ENCODE measurements at regions not wholly inside any gene's neighbourhood (a gene's known extent, or its start where the extent isn't known, plus 50 kb on each side); places are given as distances from the start of the nearest gene placed in this dataset.

- no peaks in the 10 kb centered on the region for H3K27me3 Mint-ChIP-seq
- H3K27ac Mint-ChIP-seq, result no peak overlapping the region
- intact Hi-C loops (cut with micrococcal nuclease), result no loop called here
- DNase-seq, result no peak
- no peaks in the 10 kb centered on the region for H3K36me3 Mint-ChIP-seq (ENCODE audit: low read depth)
- H3K9me3 Mint-ChIP-seq, result no peaks in the 10 kb centered on the region
- no peak overlapping the region for H3K4me3 Mint-ChIP-seq
- no peaks in the 10 kb centered on the region for H3K4me1 Mint-ChIP-seq
Measured at GRCh38 chr12:131370791-131371347, 340.0 kb upstream of the SFSWAP start.

- no peak overlapping the region for H3K27ac Mint-ChIP-seq
Measured at GRCh38 chr12:131371401-131372170, 339.3 kb upstream of the SFSWAP start.

GRCh38 chr12:131372171-131372475 is 338.8 kb upstream of the SFSWAP start:
- H3K27me3 Mint-ChIP-seq, result no peaks in the 10 kb centered on the region
- H3K36me3 Mint-ChIP-seq (ENCODE audit: low read depth), result no peaks in the 10 kb centered on the region
- no peak overlapping the region for H3K27ac Mint-ChIP-seq
- no peak overlapping the region for H3K4me3 Mint-ChIP-seq
- DNase-seq, result no peak
- H3K4me1 Mint-ChIP-seq, result no peaks in the 10 kb centered on the region
- no peaks in the 10 kb centered on the region for H3K9me3 Mint-ChIP-seq
- intact Hi-C loops (cut with micrococcal nuclease), result no loop called here

More at GRCh38 chr12:131371401-131372170, 339.3 kb upstream of the SFSWAP start:
- intact Hi-C loops (cut with micrococcal nuclease), result no loop called here
- Mint-ChIP-seq H3K27me3 (no peaks in the 10 kb centered on the region), H3K4me1 (no peaks in the 10 kb centered on the region), H3K36me3 (ENCODE audit: low read depth) (no peaks in the 10 kb centered on the region), H3K9me3 (no peaks in the 10 kb centered on the region), H3K4me3 (no peak overlapping the region)
- DNase-seq, result no peak

- Mint-ChIP-seq H3K4me1 (no peaks in the 10 kb centered on the region), H3K27me3 (no peaks in the 10 kb centered on the region), H3K9me3 (no peaks in the 10 kb centered on the region), H3K36me3 (ENCODE audit: low read depth) (no peaks in the 10 kb centered on the region), H3K4me3 (no peak overlapping the region), H3K27ac (no peak overlapping the region)
- intact Hi-C loops (cut with micrococcal nuclease), result no loop called here
- no peak for DNase-seq
Measured at GRCh38 chr12:131372706-131373195, 338.1 kb upstream of the SFSWAP start.

- H3K9me3 Mint-ChIP-seq, result no peaks in the 10 kb centered on the region
- no peak for DNase-seq
- no peak overlapping the region for H3K4me3 Mint-ChIP-seq
- H3K36me3 Mint-ChIP-seq (ENCODE audit: low read depth), result no peaks in the 10 kb centered on the region
- no peak overlapping the region for H3K27ac Mint-ChIP-seq
- no peaks in the 10 kb centered on the region for H3K27me3 Mint-ChIP-seq
- intact Hi-C loops (cut with micrococcal nuclease), result no loop called here
- H3K4me1 Mint-ChIP-seq, result no peaks in the 10 kb centered on the region
Measured at GRCh38 chr12:131375261-131375971, 335.5 kb upstream of the SFSWAP start.

- intact Hi-C loops (cut with micrococcal nuclease), result no loop called here
- DNase-seq, result no peak
- Mint-ChIP-seq H3K27ac (no peak overlapping the region), H3K4me3 (no peak overlapping the region), H3K9me3 (no peaks in the 10 kb centered on the region), H3K27me3 (no peaks in the 10 kb centered on the region), H3K4me1 (no peaks in the 10 kb centered on the region), H3K36me3 (ENCODE audit: low read depth) (no peaks in the 10 kb centered on the region)
Measured at GRCh38 chr12:131375972-131376345, 334.9 kb upstream of the SFSWAP start.

GRCh38 chr12:131378176-131378842 is 332.6 kb upstream of the SFSWAP start:
- H3K27me3 Mint-ChIP-seq, result no peaks in the 10 kb centered on the region
- DNase-seq, result no peak
- intact Hi-C loops (cut with micrococcal nuclease), result no loop called here
- no peak overlapping the region for H3K27ac Mint-ChIP-seq
- no peaks in the 10 kb centered on the region for H3K36me3 Mint-ChIP-seq (ENCODE audit: low read depth)
- no peaks in the 10 kb centered on the region for H3K9me3 Mint-ChIP-seq
- H3K4me1 Mint-ChIP-seq, result no peaks in the 10 kb centered on the region
- H3K4me3 Mint-ChIP-seq, result no peak overlapping the region

GRCh38 chr12:131378861-131379665 is 331.8 kb upstream of the SFSWAP start:
- Mint-ChIP-seq H3K4me3 (no peak overlapping the region), H3K27me3 (no peaks in the 10 kb centered on the region), H3K4me1 (no peaks in the 10 kb centered on the region), H3K27ac (no peak overlapping the region), H3K9me3 (no peaks in the 10 kb centered on the region), H3K36me3 (ENCODE audit: low read depth) (no peaks in the 10 kb centered on the region)
- intact Hi-C loops (cut with micrococcal nuclease), result no loop called here
- DNase-seq, result no peak

- no peak for DNase-seq
- H3K4me1 Mint-ChIP-seq, result no peaks in the 10 kb centered on the region
- intact Hi-C loops (cut with micrococcal nuclease), result no loop called here
- no peak overlapping the region for H3K27ac Mint-ChIP-seq
- H3K27me3 Mint-ChIP-seq, result no peaks in the 10 kb centered on the region
- H3K4me3 Mint-ChIP-seq, result no peak overlapping the region
- H3K9me3 Mint-ChIP-seq, result no peaks in the 10 kb centered on the region
- no peaks in the 10 kb centered on the region for H3K36me3 Mint-ChIP-seq (ENCODE audit: low read depth)
Measured at GRCh38 chr12:131379738-131380137, 331.2 kb upstream of the SFSWAP start.

- Mint-ChIP-seq H3K4me3 (no peak overlapping the region), H3K27ac (no peak overlapping the region), H3K27me3 (no peaks in the 10 kb centered on the region), H3K4me1 (no peaks in the 10 kb centered on the region), H3K36me3 (ENCODE audit: low read depth) (no peaks in the 10 kb centered on the region), H3K9me3 (no peaks in the 10 kb centered on the region)
- intact Hi-C loops (cut with micrococcal nuclease), result no loop called here
- DNase-seq, result no peak
Measured at GRCh38 chr12:131380220-131380964, 330.5 kb upstream of the SFSWAP start.

GRCh38 chr12:131380965-131381705 is 329.8 kb upstream of the SFSWAP start:
- Mint-ChIP-seq H3K27ac (no peak overlapping the region), H3K9me3 (no peaks in the 10 kb centered on the region), H3K4me3 (no peak overlapping the region), H3K36me3 (ENCODE audit: low read depth) (no peaks in the 10 kb centered on the region), H3K27me3 (no peaks in the 10 kb centered on the region), H3K4me1 (no peaks in the 10 kb centered on the region)
- intact Hi-C loops (cut with micrococcal nuclease), result no loop called here
- no peak for DNase-seq

- intact Hi-C loops (cut with micrococcal nuclease), result no loop called here
- Mint-ChIP-seq H3K27ac (no peak overlapping the region), H3K4me3 (no peak overlapping the region), H3K9me3 (no peaks in the 10 kb centered on the region), H3K4me1 (no peaks in the 10 kb centered on the region), H3K36me3 (ENCODE audit: low read depth) (no peaks in the 10 kb centered on the region), H3K27me3 (no peaks in the 10 kb centered on the region)
- no peak for DNase-seq
Measured at GRCh38 chr12:131381716-131382430, 329.0 kb upstream of the SFSWAP start.
